ENCODE measurements at regions not wholly inside any gene's neighbourhood (a gene's known extent, or its start where the extent isn't known, plus 50 kb on each side); places are given as distances from the start of the nearest gene placed in this dataset.

GRCh38 chr12:98405805-98406366 is 109.5 kb upstream of the TMPO start:
- TF ChIP-seq CTCF (IDR thresholded peaks at IDR 0.05 in 8 of 11, conservative IDR thresholded peaks at IDR 0.05 in 3 of 11) (no peak), POLR2A (IDR thresholded peaks at IDR 0.05) (no peak), POLR2AphosphoS5 (IDR thresholded peaks at IDR 0.05) (no peak)

Measured in spleen (tissue), 7 donors.